ENCODE measurements at regions not wholly inside any gene's neighbourhood (a gene's known extent, or its start where the extent isn't known, plus 50 kb on each side); places are given as distances from the start of the nearest gene placed in this dataset.

- TF ChIP-seq MYBL2 (CRISPR knock-in tag; IDR thresholded peaks at IDR 0.05) (no peak), CTCF (IDR thresholded peaks at IDR 0.05) (no peak), ATF1 (CRISPR knock-in tag; IDR thresholded peaks at IDR 0.05) (no peak), ZNF121 (CRISPR knock-in tag; IDR thresholded peaks at IDR 0.05) (0 out of 2 replicates have a peak, but pooled peaks have one; percentile 31), CBFB (CRISPR knock-in tag; IDR thresholded peaks at IDR 0.05; ENCODE audit: low read depth) (no peak)
Measured at GRCh38 chr7:131090886-131091692, 236.6 kb upstream of the MKLN1 start.

Measured in WTC11 (cell line).